ENCODE measurements at regions not wholly inside any gene's neighbourhood (a gene's known extent, or its start where the extent isn't known, plus 50 kb on each side); places are given as distances from the start of the nearest gene placed in this dataset.

DNA sequence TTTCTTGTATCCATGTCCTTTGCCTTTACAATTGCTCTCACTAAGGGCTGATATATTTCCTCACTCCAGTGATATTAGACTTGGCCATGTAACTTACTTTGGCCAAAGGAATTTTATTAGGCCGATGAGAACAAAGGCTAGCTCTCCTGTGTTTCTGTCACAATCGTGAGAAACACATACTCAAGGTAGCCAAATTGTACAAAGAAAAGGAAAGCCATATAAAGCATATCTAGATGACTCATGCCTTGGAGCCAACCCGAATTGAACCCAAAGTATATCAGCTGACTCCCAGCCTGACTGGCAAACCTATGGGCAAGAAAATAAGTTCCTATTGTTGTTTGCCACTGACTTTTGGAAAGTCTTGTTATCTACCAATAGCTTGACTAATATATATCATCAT, 371.7 kb upstream of the LRRC7 start:
- no peak for TF ChIP-seq CTCF (IDR thresholded peaks at IDR 0.05)
- no peak for TF ChIP-seq E2F4 (CRISPR knock-in tag; IDR thresholded peaks at IDR 0.05; ENCODE audit: borderline replicate concordance, low read depth)
- TF ChIP-seq, protein P1, sequence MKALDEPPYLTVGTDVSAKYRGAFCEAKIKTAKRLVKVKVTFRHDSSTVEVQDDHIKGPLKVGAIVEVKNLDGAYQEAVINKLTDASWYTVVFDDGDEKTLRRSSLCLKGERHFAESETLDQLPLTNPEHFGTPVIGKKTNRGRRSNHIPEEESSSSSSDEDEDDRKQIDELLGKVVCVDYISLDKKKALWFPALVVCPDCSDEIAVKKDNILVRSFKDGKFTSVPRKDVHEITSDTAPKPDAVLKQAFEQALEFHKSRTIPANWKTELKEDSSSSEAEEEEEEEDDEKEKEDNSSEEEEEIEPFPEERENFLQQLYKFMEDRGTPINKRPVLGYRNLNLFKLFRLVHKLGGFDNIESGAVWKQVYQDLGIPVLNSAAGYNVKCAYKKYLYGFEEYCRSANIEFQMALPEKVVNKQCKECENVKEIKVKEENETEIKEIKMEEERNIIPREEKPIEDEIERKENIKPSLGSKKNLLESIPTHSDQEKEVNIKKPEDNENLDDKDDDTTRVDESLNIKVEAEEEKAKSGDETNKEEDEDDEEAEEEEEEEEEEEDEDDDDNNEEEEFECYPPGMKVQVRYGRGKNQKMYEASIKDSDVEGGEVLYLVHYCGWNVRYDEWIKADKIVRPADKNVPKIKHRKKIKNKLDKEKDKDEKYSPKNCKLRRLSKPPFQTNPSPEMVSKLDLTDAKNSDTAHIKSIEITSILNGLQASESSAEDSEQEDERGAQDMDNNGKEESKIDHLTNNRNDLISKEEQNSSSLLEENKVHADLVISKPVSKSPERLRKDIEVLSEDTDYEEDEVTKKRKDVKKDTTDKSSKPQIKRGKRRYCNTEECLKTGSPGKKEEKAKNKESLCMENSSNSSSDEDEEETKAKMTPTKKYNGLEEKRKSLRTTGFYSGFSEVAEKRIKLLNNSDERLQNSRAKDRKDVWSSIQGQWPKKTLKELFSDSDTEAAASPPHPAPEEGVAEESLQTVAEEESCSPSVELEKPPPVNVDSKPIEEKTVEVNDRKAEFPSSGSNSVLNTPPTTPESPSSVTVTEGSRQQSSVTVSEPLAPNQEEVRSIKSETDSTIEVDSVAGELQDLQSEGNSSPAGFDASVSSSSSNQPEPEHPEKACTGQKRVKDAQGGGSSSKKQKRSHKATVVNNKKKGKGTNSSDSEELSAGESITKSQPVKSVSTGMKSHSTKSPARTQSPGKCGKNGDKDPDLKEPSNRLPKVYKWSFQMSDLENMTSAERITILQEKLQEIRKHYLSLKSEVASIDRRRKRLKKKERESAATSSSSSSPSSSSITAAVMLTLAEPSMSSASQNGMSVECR (CRISPR knock-in tag; IDR thresholded peaks at IDR 0.05; ENCODE audit: borderline replicate concordance), result no peak
- TF ChIP-seq NR1H2 (CRISPR knock-in tag; IDR thresholded peaks at IDR 0.05), result no peak
- TF ChIP-seq, protein P2, sequence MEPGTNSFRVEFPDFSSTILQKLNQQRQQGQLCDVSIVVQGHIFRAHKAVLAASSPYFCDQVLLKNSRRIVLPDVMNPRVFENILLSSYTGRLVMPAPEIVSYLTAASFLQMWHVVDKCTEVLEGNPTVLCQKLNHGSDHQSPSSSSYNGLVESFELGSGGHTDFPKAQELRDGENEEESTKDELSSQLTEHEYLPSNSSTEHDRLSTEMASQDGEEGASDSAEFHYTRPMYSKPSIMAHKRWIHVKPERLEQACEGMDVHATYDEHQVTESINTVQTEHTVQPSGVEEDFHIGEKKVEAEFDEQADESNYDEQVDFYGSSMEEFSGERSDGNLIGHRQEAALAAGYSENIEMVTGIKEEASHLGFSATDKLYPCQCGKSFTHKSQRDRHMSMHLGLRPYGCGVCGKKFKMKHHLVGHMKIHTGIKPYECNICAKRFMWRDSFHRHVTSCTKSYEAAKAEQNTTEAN (CRISPR knock-in tag; IDR thresholded peaks at IDR 0.05), result no peak
- TF ChIP-seq FOXK1 (CRISPR knock-in tag; IDR thresholded peaks at IDR 0.05), result no peak
- TF ChIP-seq, protein P3, sequence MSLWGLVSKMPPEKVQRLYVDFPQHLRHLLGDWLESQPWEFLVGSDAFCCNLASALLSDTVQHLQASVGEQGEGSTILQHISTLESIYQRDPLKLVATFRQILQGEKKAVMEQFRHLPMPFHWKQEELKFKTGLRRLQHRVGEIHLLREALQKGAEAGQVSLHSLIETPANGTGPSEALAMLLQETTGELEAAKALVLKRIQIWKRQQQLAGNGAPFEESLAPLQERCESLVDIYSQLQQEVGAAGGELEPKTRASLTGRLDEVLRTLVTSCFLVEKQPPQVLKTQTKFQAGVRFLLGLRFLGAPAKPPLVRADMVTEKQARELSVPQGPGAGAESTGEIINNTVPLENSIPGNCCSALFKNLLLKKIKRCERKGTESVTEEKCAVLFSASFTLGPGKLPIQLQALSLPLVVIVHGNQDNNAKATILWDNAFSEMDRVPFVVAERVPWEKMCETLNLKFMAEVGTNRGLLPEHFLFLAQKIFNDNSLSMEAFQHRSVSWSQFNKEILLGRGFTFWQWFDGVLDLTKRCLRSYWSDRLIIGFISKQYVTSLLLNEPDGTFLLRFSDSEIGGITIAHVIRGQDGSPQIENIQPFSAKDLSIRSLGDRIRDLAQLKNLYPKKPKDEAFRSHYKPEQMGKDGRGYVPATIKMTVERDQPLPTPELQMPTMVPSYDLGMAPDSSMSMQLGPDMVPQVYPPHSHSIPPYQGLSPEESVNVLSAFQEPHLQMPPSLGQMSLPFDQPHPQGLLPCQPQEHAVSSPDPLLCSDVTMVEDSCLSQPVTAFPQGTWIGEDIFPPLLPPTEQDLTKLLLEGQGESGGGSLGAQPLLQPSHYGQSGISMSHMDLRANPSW (CRISPR knock-in tag; conservative IDR thresholded peaks at IDR 0.05; ENCODE audit: low read depth), result no peak
- TF ChIP-seq CREB1 (CRISPR knock-in tag; IDR thresholded peaks at IDR 0.05), result no peak
- no peak for TF ChIP-seq ZNF532 (CRISPR knock-in tag; IDR thresholded peaks at IDR 0.05; ENCODE audit: borderline replicate concordance)
- no peak for TF ChIP-seq MLX (CRISPR knock-in tag; IDR thresholded peaks at IDR 0.05)
- no peak for TF ChIP-seq ESRRA (CRISPR knock-in tag; IDR thresholded peaks at IDR 0.05; ENCODE audit: borderline replicate concordance)
- no peak for TF ChIP-seq JUN (CRISPR knock-in tag; IDR thresholded peaks at IDR 0.05)
- TF ChIP-seq NFYB (CRISPR knock-in tag; conservative IDR thresholded peaks at IDR 0.05; ENCODE audit: low read depth), result no peak
- TF ChIP-seq, protein P4, sequence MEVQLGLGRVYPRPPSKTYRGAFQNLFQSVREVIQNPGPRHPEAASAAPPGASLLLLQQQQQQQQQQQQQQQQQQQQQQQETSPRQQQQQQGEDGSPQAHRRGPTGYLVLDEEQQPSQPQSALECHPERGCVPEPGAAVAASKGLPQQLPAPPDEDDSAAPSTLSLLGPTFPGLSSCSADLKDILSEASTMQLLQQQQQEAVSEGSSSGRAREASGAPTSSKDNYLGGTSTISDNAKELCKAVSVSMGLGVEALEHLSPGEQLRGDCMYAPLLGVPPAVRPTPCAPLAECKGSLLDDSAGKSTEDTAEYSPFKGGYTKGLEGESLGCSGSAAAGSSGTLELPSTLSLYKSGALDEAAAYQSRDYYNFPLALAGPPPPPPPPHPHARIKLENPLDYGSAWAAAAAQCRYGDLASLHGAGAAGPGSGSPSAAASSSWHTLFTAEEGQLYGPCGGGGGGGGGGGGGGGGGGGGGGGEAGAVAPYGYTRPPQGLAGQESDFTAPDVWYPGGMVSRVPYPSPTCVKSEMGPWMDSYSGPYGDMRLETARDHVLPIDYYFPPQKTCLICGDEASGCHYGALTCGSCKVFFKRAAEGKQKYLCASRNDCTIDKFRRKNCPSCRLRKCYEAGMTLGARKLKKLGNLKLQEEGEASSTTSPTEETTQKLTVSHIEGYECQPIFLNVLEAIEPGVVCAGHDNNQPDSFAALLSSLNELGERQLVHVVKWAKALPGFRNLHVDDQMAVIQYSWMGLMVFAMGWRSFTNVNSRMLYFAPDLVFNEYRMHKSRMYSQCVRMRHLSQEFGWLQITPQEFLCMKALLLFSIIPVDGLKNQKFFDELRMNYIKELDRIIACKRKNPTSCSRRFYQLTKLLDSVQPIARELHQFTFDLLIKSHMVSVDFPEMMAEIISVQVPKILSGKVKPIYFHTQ (CRISPR knock-in tag; IDR thresholded peaks at IDR 0.05), result no peak

All from WTC11 (cell line).